Heart left ventricle (tissue), 16 donors: ENCODE measurements at regions not wholly inside any gene's neighbourhood (a gene's known extent, or its start where the extent isn't known, plus 50 kb on each side); places are given as distances from the start of the nearest gene placed in this dataset.

Source experiments
- ATAC-seq, 4 donors: fragments of 200-7000 bp; cut with Tn5 transposase; one replicate each; pipeline ENCODE4 v1.9.1; 2020 to 2022; ENCODE audit warnings: moderate library complexity in 4 of 4, mild to moderate bottlenecking in 3 of 4, moderate number of reproducible peaks in 1 of 4
- DNase-seq, 5 donors: peaks; one replicate each; pipeline ENCODE4 v3.0.0-alpha.2; 2020
- H3K27ac ChIP-seq, 12 donors: fragments of 200-600 bp; sonication (generic) in 4 of 12; one replicate each; pipeline versions ENCODE4 v1.5.0 to v1.8.0; 2016 to 2022; ENCODE audit warnings: mild to moderate bottlenecking in 2 of 12
- H3K27me3 ChIP-seq, 9 donors: fragments of 200-600 bp; sonication (generic) in 2 of 9; one replicate each; pipeline versions ENCODE4 v1.5.1 to v1.8.0; 2016 to 2022; ENCODE audit warnings: mild to moderate bottlenecking in 3 of 9
- H3K36me3 ChIP-seq, 9 donors: fragments of 200-600 bp; sonication (generic) in 2 of 9; one replicate each; pipeline versions ENCODE4 v1.5.0 to v1.8.0; 2018 to 2022; ENCODE audit warnings: mild to moderate bottlenecking in 2 of 9
- H3K4me1 ChIP-seq, 12 donors: fragments of 200-600 bp; sonication (generic) in 4 of 12; one replicate each; pipeline versions ENCODE4 v1.5.0 to v1.8.0; 2016 to 2022; ENCODE audit warnings: mild to moderate bottlenecking in 3 of 12
- H3K4me3 ChIP-seq, 12 donors: fragments of 200-600 bp; sonication (generic) in 4 of 12; one replicate each; pipeline versions ENCODE4 v1.5.0 to v1.8.0; 2017 to 2022; ENCODE audit warnings: mild to moderate bottlenecking in 9 of 12, moderate library complexity in 4 of 12
- H3K9me3 ChIP-seq, 12 donors: fragments of 200-600 bp; sonication (generic) in 4 of 12; one replicate each; pipeline versions ENCODE4 v1.5.0 to v1.8.0; 2016 to 2022; ENCODE audit warnings: mild to moderate bottlenecking in 1 of 12
- POLR2A ChIP-seq, 2 donors: fragments of 450-650 bp; IDR thresholded peaks; one replicate each; pipeline ENCODE4 v1.6.1; 2017; ENCODE audit warnings: antibody characterized with exemption in 2 of 2, mild to moderate bottlenecking in 2 of 2, moderate library complexity in 2 of 2
- WGBS, 4 donors: extraction: QIAGEN DNeasy Blood & Tissue Kit in 2 of 4; methylation state at CpG; one replicate each; pipeline versions ENCODE4 v1.1.5 to v1.1.7; 2013 to 2018; 5-methylcytosine and 5-hydroxymethylcytosine counted together
- intact Hi-C, 10 donors: fragments of 100-400 bp; cut with DNase I; formaldehyde crosslinking; loops; one replicate each; pipeline versions ENCODE4 v1.11.1 to v1.14.2; 2022
- TF ChIP-seq, protein P1 (sequence below), 12 donors: fragments of 200-600 bp; sonication (generic) in 4 of 12; IDR thresholded peaks; one replicate each; pipeline versions ENCODE4 v1.5.0 to v1.8.0; 2018 to 2022; ENCODE audit warnings: antibody characterized with exemption in 12 of 12, mild to moderate bottlenecking in 5 of 12
- donor health status: ischemic (EF 13 %, LVEDD 7.1; RV severe dilation, severe dysfunction).
- donor health status: healthy with polysubstance abuse.
- donor health status: DM: no; HTN: yes; CAD: no.
- donor health status: DM: no; HTN: no; CAD: no.
- donor health status: ischemic (EF 25% LVEDD 6.9; RV normal size, moderate dysfunction).
- donor health status: ischemic (EF 25% LVEDD 5.7; RV mildly dilated, moderate dysfunction).
- donor health status: healthy.
- donor health status: DM: yes; HTN: yes; CAD: no.
- donor health status: ischemic (EF 35%, LVEDD 5.7; RV mildly dilated, moderate dysfunction).
- donor health status: nonischemic (EF 11% LVEDD 7.7; RV severe dilation, severe dysfunction).
- donor health status: DM: yes; HTN: yes; CAD: no.
- donor health status: PGD.
- donor health status: ischemic (EF 29% LVEDD 5.4; RV normal size, mild dysfunction).
- donor health status: nonischemic (EF 23%, LVEDD 6.1; RV moderate dilation, normal function).

DNA sequence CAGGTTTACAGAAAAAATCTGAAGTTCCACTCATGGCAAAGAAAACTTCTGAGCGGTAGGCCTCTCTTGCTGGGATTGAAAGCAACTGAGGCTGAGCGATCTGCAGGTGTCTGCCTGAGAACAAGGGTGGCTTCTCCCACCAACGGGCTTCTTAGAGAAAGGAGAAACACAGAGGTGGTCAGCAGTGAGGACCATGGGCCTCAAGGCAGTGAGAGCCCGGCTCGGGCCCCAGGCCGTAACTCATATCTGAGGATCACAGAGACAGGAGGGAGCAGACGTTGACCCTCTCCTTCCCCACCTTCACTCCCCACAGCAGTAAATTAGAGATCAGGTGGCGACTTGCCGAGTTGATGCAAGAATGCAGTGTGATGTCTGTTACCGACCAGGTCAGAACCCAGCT, 50.9 kb upstream of the RTL6 start:
- TF ChIP-seq, protein P1, sequence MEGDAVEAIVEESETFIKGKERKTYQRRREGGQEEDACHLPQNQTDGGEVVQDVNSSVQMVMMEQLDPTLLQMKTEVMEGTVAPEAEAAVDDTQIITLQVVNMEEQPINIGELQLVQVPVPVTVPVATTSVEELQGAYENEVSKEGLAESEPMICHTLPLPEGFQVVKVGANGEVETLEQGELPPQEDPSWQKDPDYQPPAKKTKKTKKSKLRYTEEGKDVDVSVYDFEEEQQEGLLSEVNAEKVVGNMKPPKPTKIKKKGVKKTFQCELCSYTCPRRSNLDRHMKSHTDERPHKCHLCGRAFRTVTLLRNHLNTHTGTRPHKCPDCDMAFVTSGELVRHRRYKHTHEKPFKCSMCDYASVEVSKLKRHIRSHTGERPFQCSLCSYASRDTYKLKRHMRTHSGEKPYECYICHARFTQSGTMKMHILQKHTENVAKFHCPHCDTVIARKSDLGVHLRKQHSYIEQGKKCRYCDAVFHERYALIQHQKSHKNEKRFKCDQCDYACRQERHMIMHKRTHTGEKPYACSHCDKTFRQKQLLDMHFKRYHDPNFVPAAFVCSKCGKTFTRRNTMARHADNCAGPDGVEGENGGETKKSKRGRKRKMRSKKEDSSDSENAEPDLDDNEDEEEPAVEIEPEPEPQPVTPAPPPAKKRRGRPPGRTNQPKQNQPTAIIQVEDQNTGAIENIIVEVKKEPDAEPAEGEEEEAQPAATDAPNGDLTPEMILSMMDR (IDR thresholded peaks at IDR 0.05), result no peak
- TF ChIP-seq POLR2A (IDR thresholded peaks at IDR 0.05), result no peak
- DNase-seq (peak in 1 of 5 donors; percentile 22), ATAC-seq (no peak)
- 89 to 97% (median 94%) methylated on average over 10 of the region's 10 CpGs for WGBS, 4 donors
- Histone ChIP-seq H3K4me3 (no peak overlapping the region), H3K9me3 (no peaks in the 10 kb centered on the region), H3K4me1 (peaks cover 0 to 12% (median 0%) of the 10 kb centered on the region in 12 donors), H3K36me3 (no peaks in the 10 kb centered on the region), H3K27me3 (peaks cover 0 to 12% (median 0%) of the 10 kb centered on the region in 9 donors), H3K27ac (no peak overlapping the region)
- intact Hi-C loops, result no loop called here
